ENCODE measurements at regions not wholly inside any gene's neighbourhood (a gene's known extent, or its start where the extent isn't known, plus 50 kb on each side); places are given as distances from the start of the nearest gene placed in this dataset.

- Histone ChIP-seq H3K4me2 (ENCODE audit: control insufficient read depth, extremely low read depth, insufficient read depth, low read depth, low read length) (no peak overlapping the region), H3K4me3 (ENCODE audit: control insufficient read depth in 2 of 3, extremely low read depth in 1 of 3, insufficient read depth in 2 of 3, low read depth in 1 of 3, low read length in 3 of 3) (no peak overlapping the region), H2AFZ (ENCODE audit: control insufficient read depth, low read length) (no peak overlapping the region), H3K9me3 (ENCODE audit: control insufficient read depth, low read depth, low read length) (no peaks in the 10 kb centered on the region), H3K36me3 (ENCODE audit: control insufficient read depth in 2 of 2, extremely low read depth in 1 of 2, insufficient read depth in 2 of 2, low read length in 2 of 2) (no peaks in the 10 kb centered on the region), H3K27me3 (ENCODE audit: control insufficient read depth, extremely low read depth, insufficient read depth, low read length) (no peaks in the 10 kb centered on the region), H3K79me2 (ENCODE audit: control insufficient read depth, insufficient read depth, low read length) (no peaks in the 10 kb centered on the region), H3K9me1 (ENCODE audit: control insufficient read depth, extremely low read depth, insufficient read depth, low read length) (no peaks in the 10 kb centered on the region), H3K9ac (ENCODE audit: control insufficient read depth, extremely low read depth, insufficient read depth, low read length) (no peak overlapping the region), H3K4me1 (ENCODE audit: control insufficient read depth, extremely low read depth, insufficient read depth, low read length) (no peaks in the 10 kb centered on the region), H3K27ac (ENCODE audit: control insufficient read depth, insufficient read depth, low read length) (no peak overlapping the region), H4K20me1 (ENCODE audit: control insufficient read depth, extremely low read depth, insufficient read depth, low read length) (no peaks in the 10 kb centered on the region)
- TF ChIP-seq EZH2 (IDR thresholded peaks at IDR 0.05; ENCODE audit: low read length), result no peak
- TF ChIP-seq, protein P1, sequence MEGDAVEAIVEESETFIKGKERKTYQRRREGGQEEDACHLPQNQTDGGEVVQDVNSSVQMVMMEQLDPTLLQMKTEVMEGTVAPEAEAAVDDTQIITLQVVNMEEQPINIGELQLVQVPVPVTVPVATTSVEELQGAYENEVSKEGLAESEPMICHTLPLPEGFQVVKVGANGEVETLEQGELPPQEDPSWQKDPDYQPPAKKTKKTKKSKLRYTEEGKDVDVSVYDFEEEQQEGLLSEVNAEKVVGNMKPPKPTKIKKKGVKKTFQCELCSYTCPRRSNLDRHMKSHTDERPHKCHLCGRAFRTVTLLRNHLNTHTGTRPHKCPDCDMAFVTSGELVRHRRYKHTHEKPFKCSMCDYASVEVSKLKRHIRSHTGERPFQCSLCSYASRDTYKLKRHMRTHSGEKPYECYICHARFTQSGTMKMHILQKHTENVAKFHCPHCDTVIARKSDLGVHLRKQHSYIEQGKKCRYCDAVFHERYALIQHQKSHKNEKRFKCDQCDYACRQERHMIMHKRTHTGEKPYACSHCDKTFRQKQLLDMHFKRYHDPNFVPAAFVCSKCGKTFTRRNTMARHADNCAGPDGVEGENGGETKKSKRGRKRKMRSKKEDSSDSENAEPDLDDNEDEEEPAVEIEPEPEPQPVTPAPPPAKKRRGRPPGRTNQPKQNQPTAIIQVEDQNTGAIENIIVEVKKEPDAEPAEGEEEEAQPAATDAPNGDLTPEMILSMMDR (optimal IDR thresholded peaks at IDR 0.05 in 1 of 3, IDR thresholded peaks at IDR 0.05 in 1 of 3, conservative IDR thresholded peaks at IDR 0.05 in 1 of 3; ENCODE audit: extremely low read depth in 1 of 3, insufficient read depth in 2 of 3, low read length in 3 of 3), result no peak
- DNase-seq (ENCODE audit: low read depth, low spot score), result no peak
- no peak for FAIRE-seq
- dilution Hi-C loops (cut with MboI; ENCODE audit: extremely low pct_ligation_motif_present, low sequenced_read_pairs), result no loop called here
These were observed 629.0 kb upstream of the ZFP42 start for GRCh38 chr4:187366530-187366929.

DNA sequence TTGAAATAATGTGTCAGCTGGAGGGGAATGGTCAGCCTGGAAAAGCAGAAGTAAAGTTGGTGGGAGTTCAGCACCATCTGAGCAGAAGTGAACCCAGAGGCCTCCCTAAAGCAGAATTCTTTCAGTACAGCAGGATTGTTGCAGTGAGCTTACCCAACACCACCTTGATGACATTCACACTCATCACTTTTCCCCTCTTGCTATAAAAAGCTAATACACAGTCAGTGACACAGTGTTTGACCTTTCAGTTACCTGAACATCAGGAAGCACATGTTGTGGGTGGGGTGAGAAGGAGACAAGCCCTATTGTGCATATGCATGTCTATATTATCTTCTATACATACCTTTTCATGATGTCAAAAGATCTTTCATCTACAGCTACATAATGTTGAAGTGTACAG is 624.7 kb upstream of the ZFP42 start:
- Histone ChIP-seq H3K27ac (ENCODE audit: control insufficient read depth, insufficient read depth, low read length) (no peak overlapping the region), H3K4me3 (ENCODE audit: control insufficient read depth in 2 of 3, extremely low read depth in 1 of 3, insufficient read depth in 2 of 3, low read depth in 1 of 3, low read length in 3 of 3) (no peak overlapping the region), H3K27me3 (ENCODE audit: control insufficient read depth, extremely low read depth, insufficient read depth, low read length) (no peaks in the 10 kb centered on the region), H3K36me3 (ENCODE audit: control insufficient read depth in 2 of 2, extremely low read depth in 1 of 2, insufficient read depth in 2 of 2, low read length in 2 of 2) (no peaks in the 10 kb centered on the region), H3K9ac (ENCODE audit: control insufficient read depth, extremely low read depth, insufficient read depth, low read length) (no peak overlapping the region), H2AFZ (ENCODE audit: control insufficient read depth, low read length) (no peak overlapping the region), H3K4me2 (ENCODE audit: control insufficient read depth, extremely low read depth, insufficient read depth, low read depth, low read length) (no peak overlapping the region), H3K4me1 (ENCODE audit: control insufficient read depth, extremely low read depth, insufficient read depth, low read length) (no peaks in the 10 kb centered on the region), H4K20me1 (ENCODE audit: control insufficient read depth, extremely low read depth, insufficient read depth, low read length) (no peaks in the 10 kb centered on the region), H3K79me2 (ENCODE audit: control insufficient read depth, insufficient read depth, low read length) (no peaks in the 10 kb centered on the region), H3K9me1 (ENCODE audit: control insufficient read depth, extremely low read depth, insufficient read depth, low read length) (no peaks in the 10 kb centered on the region), H3K9me3 (ENCODE audit: control insufficient read depth, low read depth, low read length) (no peaks in the 10 kb centered on the region)
- TF ChIP-seq, protein P1 (optimal IDR thresholded peaks at IDR 0.05 in 1 of 3, IDR thresholded peaks at IDR 0.05 in 1 of 3, conservative IDR thresholded peaks at IDR 0.05 in 1 of 3; ENCODE audit: extremely low read depth in 1 of 3, insufficient read depth in 2 of 3, low read length in 3 of 3), result no peak
- TF ChIP-seq EZH2 (IDR thresholded peaks at IDR 0.05; ENCODE audit: low read length), result no peak
- FAIRE-seq, result no peak
- no peak for DNase-seq (ENCODE audit: low read depth, low spot score)
- dilution Hi-C loops (cut with MboI; ENCODE audit: extremely low pct_ligation_motif_present, low sequenced_read_pairs), result no loop called here
